H1 (cell line): ENCODE measurements at regions not wholly inside any gene's neighbourhood (a gene's known extent, or its start where the extent isn't known, plus 50 kb on each side); places are given as distances from the start of the nearest gene placed in this dataset.

Experiments
- EP300 ChIP-seq, 2 experiments: IDR thresholded peaks; 1 replicate in 1 of 2; 2 replicates in 1 of 2; pipeline ENCODE4 v1.6.1; 2011 to 2012; ENCODE audit warnings: low read depth in 2 of 2, low read length in 2 of 2, mild to moderate bottlenecking in 2 of 2, borderline replicate concordance in 1 of 2, inconsistent platforms in 1 of 2, moderate library complexity in 1 of 2
- SAP30 ChIP-seq: fragments of 300-600 bp; sonication (generic); IDR thresholded peaks from 2 replicates; pipeline ENCODE4 v1.7.1; 2012; ENCODE audit warnings: low read length, moderate library complexity, mild to moderate bottlenecking, inconsistent platforms; ENCODE audit not compliant: insufficient read depth, insufficient replicate concordance
- TF ChIP-seq, protein P1 (sequence below): IDR thresholded peaks from 2 replicates; pipeline ENCODE4 v1.6.1; 2011; ENCODE audit warnings: low read depth, mild to moderate bottlenecking, low read length; ENCODE audit not compliant: insufficient read depth
- TF ChIP-seq, protein P2 (sequence below), 3 experiments: IDR thresholded peaks; 1 replicate in 2 of 3; 2 replicates in 1 of 3; pipeline versions ENCODE4 v1.5.1 to v1.6.1; 2011; ENCODE audit warnings: low read length in 3 of 3, mild to moderate bottlenecking in 3 of 3, inconsistent platforms in 2 of 3, low read depth in 1 of 3, moderate library complexity in 1 of 3; ENCODE audit not compliant: insufficient read depth in 1 of 3; ENCODE audit errors: control extremely low read depth in 1 of 3
- TF ChIP-seq, protein P3 (sequence below): IDR thresholded peaks from 2 replicates; pipeline ENCODE4 v1.6.1; 2012; ENCODE audit warnings: low read length, inconsistent platforms

DNA sequence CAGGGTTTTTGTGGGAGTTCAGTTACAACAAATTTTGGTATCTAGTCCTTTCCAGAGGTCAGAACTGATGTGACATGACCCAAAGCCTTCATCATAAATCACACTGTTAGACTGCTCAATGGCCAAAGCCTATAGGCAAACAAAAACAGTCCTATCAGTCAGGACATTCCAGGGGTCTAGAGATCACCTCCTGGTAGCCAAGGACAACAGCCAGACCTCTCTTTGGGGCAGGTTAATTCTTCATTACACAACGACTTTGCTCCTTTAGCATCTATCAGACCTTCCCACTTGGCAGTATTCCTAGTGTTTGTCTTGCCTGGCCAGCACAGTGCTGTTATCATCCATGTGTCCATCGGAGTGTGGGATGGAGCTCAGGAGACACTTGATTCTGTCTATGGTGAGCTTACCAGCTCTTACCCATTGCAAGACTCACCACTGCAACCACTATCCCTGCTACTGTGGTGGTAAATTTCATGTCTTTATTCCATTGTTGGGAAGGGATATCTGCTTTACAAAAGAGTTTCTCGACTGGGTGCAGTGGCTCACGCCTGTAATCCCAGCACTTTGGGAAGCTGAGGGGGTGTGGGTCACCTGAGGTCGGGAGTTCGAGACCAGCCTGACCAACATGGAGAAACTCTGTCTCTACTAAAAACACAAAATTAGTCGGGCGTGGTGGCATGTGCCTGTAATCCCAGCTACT, 95.5 kb upstream of the DHX40 start (continued):
- TF ChIP-seq, protein P1, sequence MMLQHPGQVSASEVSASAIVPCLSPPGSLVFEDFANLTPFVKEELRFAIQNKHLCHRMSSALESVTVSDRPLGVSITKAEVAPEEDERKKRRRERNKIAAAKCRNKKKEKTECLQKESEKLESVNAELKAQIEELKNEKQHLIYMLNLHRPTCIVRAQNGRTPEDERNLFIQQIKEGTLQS = no peak
- TF ChIP-seq EP300 (IDR thresholded peaks at IDR 0.05; ENCODE audit: borderline replicate concordance in 1 of 2, low read depth in 2 of 2, low read length in 2 of 2) (no peak), SAP30 (no peak)
- TF ChIP-seq, protein P2, sequence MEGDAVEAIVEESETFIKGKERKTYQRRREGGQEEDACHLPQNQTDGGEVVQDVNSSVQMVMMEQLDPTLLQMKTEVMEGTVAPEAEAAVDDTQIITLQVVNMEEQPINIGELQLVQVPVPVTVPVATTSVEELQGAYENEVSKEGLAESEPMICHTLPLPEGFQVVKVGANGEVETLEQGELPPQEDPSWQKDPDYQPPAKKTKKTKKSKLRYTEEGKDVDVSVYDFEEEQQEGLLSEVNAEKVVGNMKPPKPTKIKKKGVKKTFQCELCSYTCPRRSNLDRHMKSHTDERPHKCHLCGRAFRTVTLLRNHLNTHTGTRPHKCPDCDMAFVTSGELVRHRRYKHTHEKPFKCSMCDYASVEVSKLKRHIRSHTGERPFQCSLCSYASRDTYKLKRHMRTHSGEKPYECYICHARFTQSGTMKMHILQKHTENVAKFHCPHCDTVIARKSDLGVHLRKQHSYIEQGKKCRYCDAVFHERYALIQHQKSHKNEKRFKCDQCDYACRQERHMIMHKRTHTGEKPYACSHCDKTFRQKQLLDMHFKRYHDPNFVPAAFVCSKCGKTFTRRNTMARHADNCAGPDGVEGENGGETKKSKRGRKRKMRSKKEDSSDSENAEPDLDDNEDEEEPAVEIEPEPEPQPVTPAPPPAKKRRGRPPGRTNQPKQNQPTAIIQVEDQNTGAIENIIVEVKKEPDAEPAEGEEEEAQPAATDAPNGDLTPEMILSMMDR (IDR thresholded peaks at IDR 0.05; ENCODE audit: control extremely low read depth in 1 of 3, insufficient read depth in 1 of 3, low read depth in 1 of 3, low read length in 3 of 3) = no peak
- TF ChIP-seq, protein P3, sequence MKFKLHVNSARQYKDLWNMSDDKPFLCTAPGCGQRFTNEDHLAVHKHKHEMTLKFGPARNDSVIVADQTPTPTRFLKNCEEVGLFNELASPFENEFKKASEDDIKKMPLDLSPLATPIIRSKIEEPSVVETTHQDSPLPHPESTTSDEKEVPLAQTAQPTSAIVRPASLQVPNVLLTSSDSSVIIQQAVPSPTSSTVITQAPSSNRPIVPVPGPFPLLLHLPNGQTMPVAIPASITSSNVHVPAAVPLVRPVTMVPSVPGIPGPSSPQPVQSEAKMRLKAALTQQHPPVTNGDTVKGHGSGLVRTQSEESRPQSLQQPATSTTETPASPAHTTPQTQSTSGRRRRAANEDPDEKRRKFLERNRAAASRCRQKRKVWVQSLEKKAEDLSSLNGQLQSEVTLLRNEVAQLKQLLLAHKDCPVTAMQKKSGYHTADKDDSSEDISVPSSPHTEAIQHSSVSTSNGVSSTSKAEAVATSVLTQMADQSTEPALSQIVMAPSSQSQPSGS = no peak
- TF ChIP-seq, all 59 proteins: peak for 0
